Psoas muscle (tissue), 7 donors: ENCODE measurements at regions not wholly inside any gene's neighbourhood (a gene's known extent, or its start where the extent isn't known, plus 50 kb on each side); places are given as distances from the start of the nearest gene placed in this dataset.

ENCODE experiments used
- ATAC-seq, 4 donors: fragments of 200-7000 bp; cut with Tn5 transposase; one replicate each; pipeline ENCODE4 v1.9.1; 2020; ENCODE audit warnings: moderate library complexity in 3 of 4, mild to moderate bottlenecking in 2 of 4
- DNase-seq, 2 donors: peaks; one replicate each; pipeline ENCODE4 v3.0.0-alpha.2; 2020
- H3K27ac ChIP-seq: fragments of 200-600 bp; one replicate; pipeline ENCODE4 v1.8.0; 2022
- H3K27me3 ChIP-seq, 3 donors: fragments of 200-600 bp in 1 of 3; one replicate each; pipeline versions ENCODE4 v1.6.1 to v1.8.0; 2013 to 2022; ENCODE audit warnings: low read length in 2 of 3, mild to moderate bottlenecking in 2 of 3, moderate library complexity in 1 of 3; ENCODE audit not compliant: insufficient read depth in 3 of 3
- H3K36me3 ChIP-seq, 2 donors: fragments of 200-600 bp in 1 of 2; one replicate each; pipeline versions ENCODE4 v1.6.1 to v1.8.0; 2013 to 2022; ENCODE audit warnings: low read depth in 1 of 2, mild to moderate bottlenecking in 1 of 2, moderate library complexity in 1 of 2; ENCODE audit not compliant: insufficient read depth in 1 of 2
- H3K4me1 ChIP-seq: fragments of 200-600 bp; one replicate; pipeline ENCODE4 v1.8.0; 2022
- H3K4me3 ChIP-seq: fragments of 200-600 bp; one replicate; pipeline ENCODE4 v1.8.0; 2022; ENCODE audit warnings: mild to moderate bottlenecking
- H3K9me3 ChIP-seq: fragments of 200-600 bp; one replicate; pipeline ENCODE4 v1.8.0; 2022
- WGBS, 3 donors: extraction: QIAGEN DNeasy Blood & Tissue Kit; methylation state at CpG; one replicate each; pipeline versions ENCODE4 v1.1.6 to v1.1.7; 2013; 5-methylcytosine and 5-hydroxymethylcytosine counted together
- intact Hi-C, 2 donors: fragments of 100-400 bp; cut with DNase I; formaldehyde crosslinking; loops; one replicate each; pipeline versions ENCODE4 v1.11.0 to v1.14.2; 2022
- TF ChIP-seq, protein P1 (sequence below): fragments of 200-600 bp; IDR thresholded peaks from one replicate; pipeline ENCODE4 v1.8.0; 2022; ENCODE audit warnings: antibody characterized with exemption
- donor health status: healthy with polysubstance abuse.
- donor health status: DM: no; HTN: no; CAD: no; lungs with moderate emphysema.
- donor health status: Bipolar disorder and iron deficiency.
- donor health status: healthy.
- donor health status: DM: yes; HTN: yes; CAD: no.
- donor health status: DM: no; HTN: no; CAD: no.
- donor health status: DM: yes; HTN: yes; CAD: no.

GRCh38 chr3:120544361-120544760 is 51.8 kb upstream of the NDUFB4 start:
- intact Hi-C loops, result no loop called here
- Histone ChIP-seq H3K9me3 (peaks cover 21% of the 10 kb centered on the region), H3K27ac (no peak overlapping the region), H3K4me3 (no peak overlapping the region), H3K27me3 (no peaks in the 10 kb centered on the region), H3K36me3 (no peaks in the 10 kb centered on the region), H3K4me1 (no peaks in the 10 kb centered on the region)
- TF ChIP-seq, protein P1, sequence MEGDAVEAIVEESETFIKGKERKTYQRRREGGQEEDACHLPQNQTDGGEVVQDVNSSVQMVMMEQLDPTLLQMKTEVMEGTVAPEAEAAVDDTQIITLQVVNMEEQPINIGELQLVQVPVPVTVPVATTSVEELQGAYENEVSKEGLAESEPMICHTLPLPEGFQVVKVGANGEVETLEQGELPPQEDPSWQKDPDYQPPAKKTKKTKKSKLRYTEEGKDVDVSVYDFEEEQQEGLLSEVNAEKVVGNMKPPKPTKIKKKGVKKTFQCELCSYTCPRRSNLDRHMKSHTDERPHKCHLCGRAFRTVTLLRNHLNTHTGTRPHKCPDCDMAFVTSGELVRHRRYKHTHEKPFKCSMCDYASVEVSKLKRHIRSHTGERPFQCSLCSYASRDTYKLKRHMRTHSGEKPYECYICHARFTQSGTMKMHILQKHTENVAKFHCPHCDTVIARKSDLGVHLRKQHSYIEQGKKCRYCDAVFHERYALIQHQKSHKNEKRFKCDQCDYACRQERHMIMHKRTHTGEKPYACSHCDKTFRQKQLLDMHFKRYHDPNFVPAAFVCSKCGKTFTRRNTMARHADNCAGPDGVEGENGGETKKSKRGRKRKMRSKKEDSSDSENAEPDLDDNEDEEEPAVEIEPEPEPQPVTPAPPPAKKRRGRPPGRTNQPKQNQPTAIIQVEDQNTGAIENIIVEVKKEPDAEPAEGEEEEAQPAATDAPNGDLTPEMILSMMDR, result no peak
- ATAC-seq (no peak), DNase-seq (no peak)
- WGBS, 3 donors, result 70 to 77% (median 72%) methylated on average over 2 of the region's 2 CpGs

DNA sequence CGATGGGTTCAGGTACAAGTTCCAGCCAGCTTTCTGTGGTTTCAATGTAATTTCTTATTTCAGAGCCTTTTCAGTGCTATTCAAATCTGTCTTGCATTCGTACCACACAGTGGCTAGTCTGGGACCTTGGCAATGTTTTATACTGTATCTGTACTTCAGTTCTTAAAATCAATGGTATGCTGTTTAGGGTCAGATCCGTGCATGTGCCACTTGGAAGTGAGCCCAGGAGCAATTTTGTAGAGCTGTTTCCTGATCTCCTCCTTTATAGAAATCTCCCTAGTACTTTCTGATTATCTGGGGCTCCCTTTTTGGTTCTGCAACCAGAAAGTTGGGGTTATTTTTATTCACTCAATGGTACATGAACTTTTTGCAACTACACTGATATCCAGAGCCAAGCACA is 59.5 kb upstream of the NDUFB4 start:
- ATAC-seq, result no peak
- H3K27ac ChIP-seq, result no peak overlapping the region

GRCh38 chr3:120532969-120533368 is 63.2 kb upstream of the NDUFB4 start:
- Histone ChIP-seq H3K4me1 (no peaks in the 10 kb centered on the region), H3K36me3 (no peaks in the 10 kb centered on the region), H3K4me3 (no peak overlapping the region), H3K27me3 (no peaks in the 10 kb centered on the region), H3K27ac (no peak overlapping the region), H3K9me3 (no peaks in the 10 kb centered on the region)
- DNase-seq, result no peak
- ATAC-seq, result no peak
- intact Hi-C loops, result no loop called here
- TF ChIP-seq, protein P1, result no peak
- 64 to 67% (median 66%) methylated on average over 2 of the region's 2 CpGs for WGBS, 3 donors

More for the DNA sequence above, 59.5 kb upstream of the NDUFB4 start:
- Histone ChIP-seq H3K9me3 (peaks cover 18% of the 10 kb centered on the region), H3K36me3 (no peaks in the 10 kb centered on the region), H3K4me1 (no peaks in the 10 kb centered on the region), H3K27me3 (no peaks in the 10 kb centered on the region), H3K4me3 (no peak overlapping the region)
- WGBS, 3 donors, result 48 to 61% (median 54%) methylated on average over 3 of the region's 3 CpGs
- DNase-seq, result no peak
- TF ChIP-seq, protein P1, result no peak
- intact Hi-C loops, result no loop called here

- intact Hi-C loops, result no loop called here
- H3K9me3 ChIP-seq, result no peaks in the 10 kb centered on the region
- DNase-seq (no peak), ATAC-seq (no peak)
- TF ChIP-seq, protein P1, result no peak
- H3K27me3 ChIP-seq, result no peaks in the 10 kb centered on the region
- 90 to 92% (median 91%) methylated on average over 6 of the region's 6 CpGs for WGBS, 3 donors
- H3K4me3 ChIP-seq, result no peak overlapping the region
- no peaks in the 10 kb centered on the region for H3K4me1 ChIP-seq
- no peak overlapping the region for H3K27ac ChIP-seq
- no peaks in the 10 kb centered on the region for H3K36me3 ChIP-seq
Measured at GRCh38 chr3:120528163-120528562, 68.0 kb upstream of the NDUFB4 start.
